ENCODE measurements at regions not wholly inside any gene's neighbourhood (a gene's known extent, or its start where the extent isn't known, plus 50 kb on each side); places are given as distances from the start of the nearest gene placed in this dataset.

- no peaks in the 10 kb centered on the region for H3K36me3 ChIP-seq (ENCODE audit: control insufficient read depth, insufficient read depth, low read length)
- H3K9me1 ChIP-seq (ENCODE audit: control insufficient read depth, insufficient read depth, low read length) = no peaks in the 10 kb centered on the region
- CTCF ChIA-PET (ENCODE audit: low intra/inter-chr PET ratio) = no interaction called here
- no peaks in the 10 kb centered on the region for H4K20me1 ChIP-seq (replicated peaks; ENCODE audit: control insufficient read depth, insufficient read depth, low read length)
- intact Hi-C loops (cut with micrococcal nuclease) = no loop called here
- FAIRE-seq = no peak
- H3K4me2 ChIP-seq (ENCODE audit: insufficient read depth, low read length) = no peak overlapping the region
- H3K27me3 ChIP-seq (ENCODE audit: control insufficient read depth in 2 of 2, insufficient read depth in 2 of 2, low read length in 2 of 2) = no peaks in the 10 kb centered on the region
- H3K9ac ChIP-seq (ENCODE audit: insufficient read depth in 1 of 2, low read depth in 2 of 2, low read length in 2 of 2) = no peak overlapping the region
- no peak overlapping the region for H2AFZ ChIP-seq (ENCODE audit: low read depth, low read length)
- no peak for TF ChIP-seq MLX (CRISPR knock-in tag; conservative IDR thresholded peaks at IDR 0.05)
- no peaks in the 10 kb centered on the region for H3K4me1 ChIP-seq (replicated peaks in 1 of 2; ENCODE audit: control insufficient read depth in 2 of 2, insufficient read depth in 2 of 2, low read length in 2 of 2)
- no peak overlapping the region for H3K4me3 ChIP-seq
- no peak for DNase-seq (ENCODE audit: extremely low read depth in 1 of 4, low spot score in 3 of 4)
- H3K27ac ChIP-seq (ENCODE audit: extremely low read depth, low read depth, low read length) = no peak overlapping the region
- BruUV-seq (replicated peaks) = no TSS peak
- no peaks in the 10 kb centered on the region for H3K79me2 ChIP-seq (ENCODE audit: control insufficient read depth, insufficient read depth, low read length)
- POLR2A ChIA-PET = no interaction called here
- H3K9me3 ChIP-seq (replicated peaks; ENCODE audit: control insufficient read depth, insufficient read depth, low read depth, low read length) = no peaks in the 10 kb centered on the region
- no peak for ATAC-seq
- in situ Hi-C loops (cut with MboI) = no loop called here
These were observed 492.7 kb downstream of the RASEF start for GRCh38 chr9:82570226-82570625.

- Histone ChIP-seq H3K4me3 (no peak overlapping the region), H3K4me1 (replicated peaks in 1 of 2; ENCODE audit: control insufficient read depth in 2 of 2, insufficient read depth in 2 of 2, low read length in 2 of 2) (no peaks in the 10 kb centered on the region), H3K9ac (ENCODE audit: insufficient read depth in 1 of 2, low read depth in 2 of 2, low read length in 2 of 2) (no peak overlapping the region), H4K20me1 (replicated peaks; ENCODE audit: control insufficient read depth, insufficient read depth, low read length) (no peaks in the 10 kb centered on the region), H3K36me3 (ENCODE audit: control insufficient read depth, insufficient read depth, low read length) (no peaks in the 10 kb centered on the region), H3K9me3 (replicated peaks; ENCODE audit: control insufficient read depth, insufficient read depth, low read depth, low read length) (no peaks in the 10 kb centered on the region), H3K27me3 (ENCODE audit: control insufficient read depth in 2 of 2, insufficient read depth in 2 of 2, low read length in 2 of 2) (no peaks in the 10 kb centered on the region), H2AFZ (ENCODE audit: low read depth, low read length) (no peak overlapping the region), H3K79me2 (ENCODE audit: control insufficient read depth, insufficient read depth, low read length) (no peaks in the 10 kb centered on the region), H3K27ac (ENCODE audit: extremely low read depth, low read depth, low read length) (no peak overlapping the region), H3K9me1 (ENCODE audit: control insufficient read depth, insufficient read depth, low read length) (no peaks in the 10 kb centered on the region), H3K4me2 (ENCODE audit: insufficient read depth, low read length) (no peak overlapping the region)
- FAIRE-seq (no peak), DNase-seq (ENCODE audit: extremely low read depth in 1 of 4, low spot score in 3 of 4) (no peak), ATAC-seq (no peak)
- in situ Hi-C loops (cut with MboI) (no loop called here), intact Hi-C loops (cut with micrococcal nuclease) (no loop called here)
- ChIA-PET CTCF (ENCODE audit: low intra/inter-chr PET ratio) (no interaction called here), POLR2A (no interaction called here)
- BruUV-seq (replicated peaks) = no TSS peak
- TF ChIP-seq HDAC2 (IDR thresholded peaks at IDR 0.05) = no peak
These were observed 491.4 kb downstream of the RASEF start for GRCh38 chr9:82571540-82571939.

Data from K562 (cell line).